HG03175 (cell line): ENCODE measurements at regions not wholly inside any gene's neighbourhood (a gene's known extent, or its start where the extent isn't known, plus 50 kb on each side); places are given as distances from the start of the nearest gene placed in this dataset.

Experiments
- ATAC-seq: cut with Tn5 transposase; IDR thresholded peaks from one replicate; pipeline ENCODE4 v1.9.1; 2021; ENCODE audit warnings: mild to moderate bottlenecking, moderate library complexity; ENCODE audit not compliant: unreplicated experiment

GRCh38 chrX:16440446-16440845 is 209.5 kb upstream of the S100G start:
- no peak for ATAC-seq

GRCh38 chrX:16444353-16444752 is 205.6 kb upstream of the S100G start:
- no peak for ATAC-seq

- peak; percentile 74 for ATAC-seq
Measured at GRCh38 chrX:16445166-16445752, 204.7 kb upstream of the S100G start.

GRCh38 chrX:16451334-16451733 is 198.6 kb upstream of the S100G start:
- ATAC-seq, result no peak

- ATAC-seq, result no peak
Measured at GRCh38 chrX:16454926-16455325, 195.0 kb upstream of the S100G start.

- no peak for ATAC-seq
Measured at GRCh38 chrX:16457239-16457638, 192.7 kb upstream of the S100G start.

- ATAC-seq, result no peak
Measured at GRCh38 chrX:16458208-16458607, 191.8 kb upstream of the S100G start.

- ATAC-seq, result no peak
Measured at GRCh38 chrX:16459008-16459407, 190.9 kb upstream of the S100G start.

- ATAC-seq, result no peak
Measured at GRCh38 chrX:16461968-16462367, 188.0 kb upstream of the S100G start.

- no peak for ATAC-seq
Measured at GRCh38 chrX:16462912-16463311, 187.0 kb upstream of the S100G start.

- no peak for ATAC-seq
Measured at GRCh38 chrX:16464369-16464768, 185.6 kb upstream of the S100G start.

GRCh38 chrX:16465081-16465876 is 184.7 kb upstream of the S100G start:
- ATAC-seq, result no peak

GRCh38 chrX:16466640-16467432 is 183.1 kb upstream of the S100G start:
- ATAC-seq, result no peak

GRCh38 chrX:16469870-16470269 is 180.1 kb upstream of the S100G start:
- no peak for ATAC-seq

- ATAC-seq, result no peak
Measured at GRCh38 chrX:16472345-16472744, 177.6 kb upstream of the S100G start.

GRCh38 chrX:16474511-16474910 is 175.4 kb upstream of the S100G start:
- ATAC-seq, result no peak

GRCh38 chrX:16476009-16476408 is 173.9 kb upstream of the S100G start:
- ATAC-seq, result no peak

- no peak for ATAC-seq
Measured at GRCh38 chrX:16476692-16477091, 173.3 kb upstream of the S100G start.

GRCh38 chrX:16479206-16479869 is 170.6 kb upstream of the S100G start:
- ATAC-seq, result no peak

- ATAC-seq, result no peak
Measured at GRCh38 chrX:16480049-16480448, 169.9 kb upstream of the S100G start.

GRCh38 chrX:16484338-16484737 is 165.6 kb upstream of the S100G start:
- no peak for ATAC-seq
